Transverse colon (tissue), 4 donors: ENCODE measurements at regions not wholly inside any gene's neighbourhood (a gene's known extent, or its start where the extent isn't known, plus 50 kb on each side); places are given as distances from the start of the nearest gene placed in this dataset.

Experiments
- DNase-seq: peaks from one replicate; pipeline ENCODE4 v3.0.0-alpha.2; 2019
- H3K27ac ChIP-seq, 4 donors: fragments of 200-600 bp; sonication (generic); 2 replicates each; pipeline ENCODE4 v1.5.1; 2016 to 2018; ENCODE audit warnings: inconsistent platforms in 4 of 4
- H3K27me3 ChIP-seq: fragments of 200-600 bp; sonication (generic); 2 replicates; pipeline ENCODE4 v1.5.1; 2017; ENCODE audit warnings: inconsistent platforms
- H3K36me3 ChIP-seq, 4 donors: fragments of 200-600 bp; sonication (generic); 2 replicates each; pipeline ENCODE4 v1.5.1; 2017 to 2019; ENCODE audit warnings: inconsistent platforms in 4 of 4
- H3K4me1 ChIP-seq, 4 donors: fragments of 200-600 bp; sonication (generic); 2 replicates each; pipeline ENCODE4 v1.5.1; 2017 to 2020; ENCODE audit warnings: inconsistent platforms in 4 of 4
- H3K4me3 ChIP-seq, 4 donors: fragments of 200-600 bp; sonication (generic); 1 replicate in 1 of 4; 2 replicates in 3 of 4; pipeline versions ENCODE4 v1.5.1 to v1.6.1; 2017 to 2019; ENCODE audit warnings: inconsistent platforms in 4 of 4
- H3K9me3 ChIP-seq, 2 donors: fragments of 200-600 bp; sonication (generic); 2 replicates each; pipeline ENCODE4 v1.5.1; 2017 to 2019; ENCODE audit warnings: inconsistent platforms in 2 of 2
- CTCF ChIP-seq, 5 experiments: fragments of 200-600 bp in 3 of 5; fragments of 450-650 bp in 2 of 5; sonication (generic) in 3 of 5; IDR thresholded peaks; 1 replicate in 2 of 5; 2 replicates in 3 of 5; pipeline ENCODE4 v1.5.1; 2016 to 2017; ENCODE audit warnings: antibody characterized with exemption in 5 of 5, inconsistent platforms in 3 of 5, mild to moderate bottlenecking in 2 of 5, moderate library complexity in 1 of 5
- EP300 ChIP-seq: sonication (generic); formaldehyde crosslinking; IDR thresholded peaks from one replicate; pipeline ENCODE4 v1.6.1; 2017; ENCODE audit warnings: antibody characterized with exemption, low read depth
- POLR2A ChIP-seq: fragments of 450-650 bp; IDR thresholded peaks from one replicate; pipeline ENCODE4 v1.6.1; 2016; ENCODE audit warnings: antibody characterized with exemption, mild to moderate bottlenecking, moderate library complexity
- POLR2AphosphoS5 ChIP-seq, 3 donors: sonication (generic); formaldehyde crosslinking; IDR thresholded peaks; one replicate each; pipeline ENCODE4 v1.6.1; 2016; ENCODE audit warnings: antibody characterized with exemption in 3 of 3
- WGBS, 2 donors: methylation state at CpG; one replicate each; pipeline ENCODE4 v1.1.5; 2018; ENCODE audit warnings: low coverage in 1 of 2; 5-methylcytosine and 5-hydroxymethylcytosine counted together
- in situ Hi-C, 4 donors: fragments of 200-750 bp; cut with MboI; loops; one replicate each; pipeline versions ENCODE4 v1.15.0 to v1.15.1; 2017; ENCODE audit warnings: low sequenced_read_pairs in 3 of 4, low pct_ligation_motif_present in 1 of 4, low pct_unique_long_range_greater_than_20kb in 1 of 4
- intact Hi-C: fragments of 100-400 bp; cut with DNase I; formaldehyde crosslinking; loops from one replicate; pipeline ENCODE4 v1.15.1; 2023; ENCODE audit warnings: low total_unique reads

DNA sequence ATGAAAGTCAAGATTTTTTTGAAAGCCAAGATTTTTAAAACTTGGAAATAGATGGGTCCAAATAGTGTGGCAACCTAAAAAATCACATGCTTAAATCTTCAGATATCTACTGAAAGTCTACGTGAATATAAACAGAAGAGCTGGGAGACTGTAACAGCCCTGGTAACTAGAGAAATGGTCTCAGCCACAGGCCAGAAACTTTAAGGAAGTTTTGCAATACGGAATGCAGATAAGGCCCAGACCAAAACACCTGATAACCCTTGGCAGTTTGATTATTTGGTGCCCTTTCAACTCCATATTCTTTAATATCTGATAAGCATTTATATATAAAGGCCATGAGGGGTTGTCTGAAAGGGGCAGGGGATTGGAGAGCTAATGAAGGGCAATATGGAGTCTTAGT, 537.3 kb upstream of the TGFBR2 start:
- TF ChIP-seq POLR2A (no peak), EP300 (no peak), CTCF (IDR thresholded peaks at IDR 0.05) (no peak), POLR2AphosphoS5 (IDR thresholded peaks at IDR 0.05) (no peak)
- no peak overlapping the region for H3K4me3 ChIP-seq
- no peak overlapping the region for H3K27ac ChIP-seq
- H3K36me3 ChIP-seq, result no peaks in the 10 kb centered on the region
- WGBS, 2 donors, result 72 to 77% methylated on average over 2 of the region's 2 CpGs
- in situ Hi-C loops, result no loop called here
- H3K4me1 ChIP-seq, result peaks cover 0 to 12% (median 3%) of the 10 kb centered on the region in 4 donors
- no peaks in the 10 kb centered on the region for H3K9me3 ChIP-seq
- intact Hi-C loops, result loop anchor here (5.0 kb wide), 1 partner anchor 1228 kb away; no protein-coding TSS in a partner anchor
- no peak for DNase-seq
- no peaks in the 10 kb centered on the region for H3K27me3 ChIP-seq

DNA sequence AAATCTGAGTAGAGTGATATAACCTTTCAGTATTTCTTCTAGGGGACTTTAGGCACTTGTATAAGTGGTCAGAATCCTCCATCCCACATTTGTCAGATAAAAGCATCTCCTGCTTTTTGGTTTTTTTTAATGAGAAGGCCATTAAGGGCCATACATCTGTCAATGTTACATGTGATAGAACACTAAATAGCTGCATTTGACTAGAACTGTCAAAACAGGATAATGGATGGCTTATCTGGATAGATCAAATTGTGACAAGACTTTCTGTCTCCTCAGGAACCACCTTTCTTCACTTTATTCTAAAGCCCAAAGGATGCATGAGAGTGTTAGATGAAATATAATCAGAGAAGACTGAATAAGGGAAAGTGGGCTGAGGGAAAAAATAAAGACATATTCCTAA, 533.4 kb upstream of the TGFBR2 start:
- in situ Hi-C loops (no loop called here), intact Hi-C loops (no loop called here)
- H3K4me1 ChIP-seq, result peaks cover 0 to 14% (median 3%) of the 10 kb centered on the region in 4 donors
- DNase-seq, result no peak
- no peaks in the 10 kb centered on the region for H3K27me3 ChIP-seq
- H3K36me3 ChIP-seq, result no peaks in the 10 kb centered on the region
- H3K4me3 ChIP-seq, result no peak overlapping the region
- no peak for TF ChIP-seq POLR2AphosphoS5 (IDR thresholded peaks at IDR 0.05)
- TF ChIP-seq EP300, result no peak
- TF ChIP-seq POLR2A, result no peak
- TF ChIP-seq CTCF (IDR thresholded peaks at IDR 0.05), result no peak
- peak overlapping the region in 3 of 4 donors; percentile 8 to 43 (median 33) for H3K27ac ChIP-seq
- no peaks in the 10 kb centered on the region for H3K9me3 ChIP-seq

GRCh38 chr3:30073622-30074021, 532.8 kb upstream of the TGFBR2 start:
- intact Hi-C loops, result no loop called here
- 50 to 64% methylated on average over 1 of the region's 1 CpG for WGBS, 2 donors
- Histone ChIP-seq H3K4me3 (no peak overlapping the region), H3K9me3 (no peaks in the 10 kb centered on the region), H3K4me1 (peaks cover 0 to 20% (median 3%) of the 10 kb centered on the region in 4 donors), H3K27me3 (no peaks in the 10 kb centered on the region), H3K36me3 (no peaks in the 10 kb centered on the region), H3K27ac (peak overlapping the region; percentile 8 to 43 (median 32))
- in situ Hi-C loops, result no loop called here
- TF ChIP-seq POLR2AphosphoS5 (IDR thresholded peaks at IDR 0.05), result peak in 1 of 3 donors; percentile 12
- no peak for TF ChIP-seq CTCF (IDR thresholded peaks at IDR 0.05)
- peak; percentile 54 for DNase-seq

DNA sequence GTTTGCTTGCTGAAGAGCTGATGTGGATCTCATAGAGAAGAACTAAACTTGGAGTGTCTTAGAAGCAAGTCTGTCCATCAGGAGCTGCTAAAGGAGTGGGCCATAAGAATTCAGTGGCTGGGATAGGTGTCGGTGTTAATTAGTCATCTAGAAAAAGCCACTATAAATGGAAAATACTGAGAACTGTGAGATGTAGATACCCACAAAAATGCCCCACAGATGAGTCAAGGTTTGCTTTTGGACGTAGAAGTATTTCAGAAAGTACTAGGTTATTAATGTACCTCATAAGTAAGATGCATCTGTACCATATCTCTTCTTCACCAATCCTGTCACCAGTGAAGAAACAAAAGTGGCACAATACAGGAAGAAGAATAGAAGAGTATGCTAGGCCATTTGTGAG, 530.9 kb upstream of the TGFBR2 start:
- in situ Hi-C loops, result no loop called here
- DNase-seq, result no peak

More for the DNA sequence above, 530.9 kb upstream of the TGFBR2 start:
- 80 to 100% methylated on average over 1 to 2 of the region's 2 CpGs for WGBS, 2 donors
- H3K27me3 ChIP-seq, result no peaks in the 10 kb centered on the region
- no peak overlapping the region for H3K27ac ChIP-seq
- H3K36me3 ChIP-seq, result no peaks in the 10 kb centered on the region
- peaks cover 0 to 28% (median 6%) of the 10 kb centered on the region in 4 donors for H3K4me1 ChIP-seq
- no peaks in the 10 kb centered on the region for H3K9me3 ChIP-seq
- intact Hi-C loops, result no loop called here
- H3K4me3 ChIP-seq, result no peak overlapping the region
- no peak for TF ChIP-seq POLR2A
- no peak for TF ChIP-seq CTCF (IDR thresholded peaks at IDR 0.05)
- no peak for TF ChIP-seq EP300
- no peak for TF ChIP-seq POLR2AphosphoS5 (IDR thresholded peaks at IDR 0.05)
